AG04450 (cell line): ENCODE measurements at regions not wholly inside any gene's neighbourhood (a gene's known extent, or its start where the extent isn't known, plus 50 kb on each side); places are given as distances from the start of the nearest gene placed in this dataset.

Experiments used
- CTCF ChIA-PET: fragments of 300-600, 350-600 bp; formaldehyde crosslinking; extraction: SDS; loops from one replicate; lab custom pipeline; 2022; ENCODE audit warnings: antibody characterized with exemption, inconsistent platforms; lab: Charles Lee
- POLR2A ChIA-PET: fragments of 350-600 bp; formaldehyde crosslinking; extraction: SDS; loops from one replicate; lab custom pipeline; 2021; ENCODE audit warnings: antibody characterized with exemption, inconsistent platforms; lab: Yijun Ruan, JAX
- DNase-seq: peaks from one replicate; pipeline ENCODE4 v3.0.0-alpha.2; 2011; ENCODE audit warnings: low read depth, low spot score
- H3K27ac ChIP-seq: one replicate; pipeline ENCODE4 v1.5.1; 2012; ENCODE audit warnings: low read depth, low read length, control low read depth
- H3K27me3 ChIP-seq: one replicate; pipeline ENCODE4 v1.6.0; 2012; ENCODE audit warnings: low read length; ENCODE audit not compliant: control insufficient read depth, insufficient read depth
- H3K4me3 ChIP-seq: 2 replicates; pipeline ENCODE4 v1.5.1; 2011; ENCODE audit warnings: mild to moderate bottlenecking, low read depth, low read length, control low read depth
- H3K9me3 ChIP-seq: 2 replicates; pipeline ENCODE4 v1.5.1; 2012; ENCODE audit warnings: low read length; ENCODE audit not compliant: control insufficient read depth, insufficient read depth
- TF ChIP-seq, protein P1 (sequence below): IDR thresholded peaks from 2 replicates; pipeline ENCODE4 v1.5.1; 2011; ENCODE audit warnings: low read depth, low read length, control low read depth, inconsistent platforms

DNA sequence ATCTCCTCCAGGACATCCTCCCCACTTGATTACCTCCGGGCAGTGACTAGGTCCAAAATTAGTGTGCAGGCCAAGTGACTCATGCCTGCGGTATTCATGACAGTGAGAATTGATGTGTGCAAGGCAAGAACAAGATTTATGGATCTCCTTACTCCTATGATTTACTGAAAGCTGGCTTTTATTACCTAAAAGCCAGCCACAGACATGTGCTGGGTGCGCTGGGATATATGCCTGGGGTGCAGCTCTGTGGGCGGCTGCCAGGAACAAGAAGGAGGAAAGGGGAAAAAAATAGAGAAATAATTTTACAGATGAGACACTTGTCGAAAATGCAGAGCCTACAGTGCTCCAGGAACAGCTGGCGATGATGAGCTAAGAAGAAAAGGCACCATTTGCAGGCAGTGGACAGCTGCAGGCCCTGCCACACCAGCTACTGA lies 359.3 kb downstream of the CMPK2 start:
- no peak overlapping the region for H3K4me3 ChIP-seq
- ChIA-PET CTCF (no interaction called here), POLR2A (no interaction called here)
- H3K9me3 ChIP-seq: no peaks in the 10 kb centered on the region
- TF ChIP-seq, protein P1, sequence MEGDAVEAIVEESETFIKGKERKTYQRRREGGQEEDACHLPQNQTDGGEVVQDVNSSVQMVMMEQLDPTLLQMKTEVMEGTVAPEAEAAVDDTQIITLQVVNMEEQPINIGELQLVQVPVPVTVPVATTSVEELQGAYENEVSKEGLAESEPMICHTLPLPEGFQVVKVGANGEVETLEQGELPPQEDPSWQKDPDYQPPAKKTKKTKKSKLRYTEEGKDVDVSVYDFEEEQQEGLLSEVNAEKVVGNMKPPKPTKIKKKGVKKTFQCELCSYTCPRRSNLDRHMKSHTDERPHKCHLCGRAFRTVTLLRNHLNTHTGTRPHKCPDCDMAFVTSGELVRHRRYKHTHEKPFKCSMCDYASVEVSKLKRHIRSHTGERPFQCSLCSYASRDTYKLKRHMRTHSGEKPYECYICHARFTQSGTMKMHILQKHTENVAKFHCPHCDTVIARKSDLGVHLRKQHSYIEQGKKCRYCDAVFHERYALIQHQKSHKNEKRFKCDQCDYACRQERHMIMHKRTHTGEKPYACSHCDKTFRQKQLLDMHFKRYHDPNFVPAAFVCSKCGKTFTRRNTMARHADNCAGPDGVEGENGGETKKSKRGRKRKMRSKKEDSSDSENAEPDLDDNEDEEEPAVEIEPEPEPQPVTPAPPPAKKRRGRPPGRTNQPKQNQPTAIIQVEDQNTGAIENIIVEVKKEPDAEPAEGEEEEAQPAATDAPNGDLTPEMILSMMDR: no peak
- H3K27me3 ChIP-seq: peaks cover 7% of the 10 kb centered on the region
- H3K27ac ChIP-seq: no peak overlapping the region
- DNase-seq: no peak

DNA sequence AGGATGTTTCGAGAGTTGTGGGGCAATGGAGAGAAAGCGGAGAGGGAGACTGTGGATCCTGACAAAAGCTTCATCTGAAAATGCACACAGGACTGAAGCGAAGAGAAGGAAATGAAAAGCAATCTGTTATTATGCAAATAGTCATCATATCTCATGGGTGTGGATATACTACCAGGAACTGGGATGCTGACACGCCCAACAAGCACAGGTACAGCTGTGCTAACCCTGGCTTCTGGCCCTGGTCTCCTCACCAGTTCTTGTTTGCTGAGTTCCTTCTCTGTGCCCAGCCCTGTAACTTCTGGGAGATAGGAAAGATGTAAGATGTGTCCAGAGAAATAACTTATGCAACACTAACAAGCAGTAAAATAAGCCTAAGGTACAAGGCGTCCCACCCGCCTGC lies 358.8 kb downstream of the CMPK2 start:
- no peaks in the 10 kb centered on the region for H3K9me3 ChIP-seq
- ChIA-PET CTCF (no interaction called here), POLR2A (no interaction called here)
- peaks cover 7% of the 10 kb centered on the region for H3K27me3 ChIP-seq
- no peak overlapping the region for H3K27ac ChIP-seq
- no peak for DNase-seq
- no peak overlapping the region for H3K4me3 ChIP-seq
- TF ChIP-seq, protein P1: no peak

DNA sequence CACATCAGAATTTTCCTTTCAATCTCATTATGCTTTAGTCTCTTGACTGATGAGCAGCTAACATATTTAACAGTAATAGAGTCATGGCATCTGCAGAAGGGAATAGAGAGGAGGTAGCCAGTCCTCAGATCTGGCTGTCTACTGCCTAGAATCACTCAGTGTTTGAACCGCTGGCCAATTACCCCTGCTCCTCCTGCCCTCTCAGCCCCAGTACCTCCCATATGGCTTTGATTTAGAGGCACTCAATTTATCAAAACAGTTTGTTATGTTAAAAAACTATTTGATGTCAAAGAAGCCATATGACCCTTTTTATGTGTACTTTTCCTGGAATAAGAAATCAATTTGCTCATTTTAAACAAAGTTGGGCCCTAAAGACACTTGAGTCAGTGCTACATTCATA lies 355.2 kb downstream of the CMPK2 start:
- peaks cover 7% of the 10 kb centered on the region for H3K27me3 ChIP-seq
- CTCF ChIA-PET: no interaction called here
- no peak for DNase-seq
- no peak overlapping the region for H3K4me3 ChIP-seq
- POLR2A ChIA-PET: no interaction called here
- no peaks in the 10 kb centered on the region for H3K9me3 ChIP-seq
- TF ChIP-seq, protein P1: no peak
- H3K27ac ChIP-seq: no peak overlapping the region

DNA sequence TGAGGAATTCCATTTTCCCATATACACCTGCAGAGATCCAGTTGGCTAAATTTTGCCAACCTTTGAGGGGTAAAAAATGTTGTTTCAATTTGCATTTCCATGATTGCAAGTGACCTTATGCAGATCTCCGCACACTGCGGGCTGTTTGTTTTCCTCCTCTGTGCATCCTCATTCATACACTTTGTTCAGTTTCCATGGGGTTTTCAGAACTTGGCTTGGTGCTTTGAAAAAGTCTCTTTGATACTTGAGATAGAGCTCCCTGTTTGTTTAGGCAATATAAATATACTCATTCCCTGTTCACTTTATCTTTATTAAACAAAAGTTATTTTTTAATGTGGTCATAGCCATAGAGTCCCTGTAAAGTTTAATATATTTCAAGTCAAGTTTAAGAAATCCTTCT lies 353.1 kb downstream of the CMPK2 start:
- Histone ChIP-seq H3K4me3 (no peak overlapping the region), H3K9me3 (no peaks in the 10 kb centered on the region), H3K27ac (no peak overlapping the region), H3K27me3 (peaks cover 7% of the 10 kb centered on the region)
- CTCF ChIA-PET: no interaction called here
- no peak for DNase-seq
- TF ChIP-seq, protein P1: no peak
- POLR2A ChIA-PET: no interaction called here

DNA sequence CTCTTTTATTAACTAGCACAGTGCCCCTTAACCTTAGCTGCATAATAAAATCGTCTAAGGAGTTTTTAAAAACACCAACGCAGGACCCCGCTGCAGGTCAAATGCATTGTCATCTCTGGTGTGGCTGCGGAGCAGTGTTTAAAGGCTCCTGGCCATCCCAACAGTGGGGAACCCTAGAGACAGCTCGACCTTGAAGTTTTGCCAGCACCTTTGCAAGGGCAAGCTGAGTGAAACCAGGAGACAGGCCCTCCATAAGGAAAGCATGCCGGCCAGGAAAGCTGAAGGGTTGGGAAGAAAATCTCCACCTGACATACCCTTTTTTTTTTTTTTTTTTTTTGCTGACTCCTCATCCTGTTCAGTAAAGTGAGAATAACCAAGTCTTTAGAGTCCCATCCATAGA lies 349.0 kb downstream of the CMPK2 start:
- ChIA-PET POLR2A (no interaction called here), CTCF (no interaction called here)
- H3K27me3 ChIP-seq: no peaks in the 10 kb centered on the region
- TF ChIP-seq, protein P1: no peak
- DNase-seq: no peak
- H3K9me3 ChIP-seq: no peaks in the 10 kb centered on the region
- H3K27ac ChIP-seq: no peak overlapping the region
- no peak overlapping the region for H3K4me3 ChIP-seq
